ENCODE measurements at regions not wholly inside any gene's neighbourhood (a gene's known extent, or its start where the extent isn't known, plus 50 kb on each side); places are given as distances from the start of the nearest gene placed in this dataset.

DNA sequence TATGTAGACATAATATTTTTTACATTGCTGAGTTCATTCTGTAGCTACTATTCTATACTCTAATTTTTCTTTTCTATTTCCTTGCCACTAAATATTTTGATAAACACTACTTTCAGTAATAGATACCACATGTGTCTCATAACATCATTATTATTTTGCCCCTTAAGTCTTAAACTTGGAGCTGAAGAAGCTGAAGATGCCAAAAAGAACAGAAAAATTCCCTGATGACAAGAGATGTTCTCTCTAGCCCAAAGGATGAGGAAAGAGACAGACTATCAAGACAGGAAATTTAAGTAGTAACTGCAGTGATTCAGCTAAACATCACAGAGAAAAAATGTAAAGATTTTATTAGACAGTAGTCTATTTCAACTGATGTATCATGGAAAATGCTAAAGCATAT is 322.0 kb upstream of the KLHL1 start:
- Histone ChIP-seq H3K4me1 (no peaks in the 10 kb centered on the region), H3K27ac (no peak overlapping the region), H3K9me3 (no peaks in the 10 kb centered on the region), H3K36me3 (no peaks in the 10 kb centered on the region), H3K27me3 (no peaks in the 10 kb centered on the region), H3K4me3 (no peak overlapping the region)
- TF ChIP-seq POLR2AphosphoS5 (IDR thresholded peaks at IDR 0.05; ENCODE audit: insufficient read depth in 1 of 2, low read depth in 1 of 2) (no peak), POLR2A (IDR thresholded peaks at IDR 0.05) (no peak)
- TF ChIP-seq, protein P1, sequence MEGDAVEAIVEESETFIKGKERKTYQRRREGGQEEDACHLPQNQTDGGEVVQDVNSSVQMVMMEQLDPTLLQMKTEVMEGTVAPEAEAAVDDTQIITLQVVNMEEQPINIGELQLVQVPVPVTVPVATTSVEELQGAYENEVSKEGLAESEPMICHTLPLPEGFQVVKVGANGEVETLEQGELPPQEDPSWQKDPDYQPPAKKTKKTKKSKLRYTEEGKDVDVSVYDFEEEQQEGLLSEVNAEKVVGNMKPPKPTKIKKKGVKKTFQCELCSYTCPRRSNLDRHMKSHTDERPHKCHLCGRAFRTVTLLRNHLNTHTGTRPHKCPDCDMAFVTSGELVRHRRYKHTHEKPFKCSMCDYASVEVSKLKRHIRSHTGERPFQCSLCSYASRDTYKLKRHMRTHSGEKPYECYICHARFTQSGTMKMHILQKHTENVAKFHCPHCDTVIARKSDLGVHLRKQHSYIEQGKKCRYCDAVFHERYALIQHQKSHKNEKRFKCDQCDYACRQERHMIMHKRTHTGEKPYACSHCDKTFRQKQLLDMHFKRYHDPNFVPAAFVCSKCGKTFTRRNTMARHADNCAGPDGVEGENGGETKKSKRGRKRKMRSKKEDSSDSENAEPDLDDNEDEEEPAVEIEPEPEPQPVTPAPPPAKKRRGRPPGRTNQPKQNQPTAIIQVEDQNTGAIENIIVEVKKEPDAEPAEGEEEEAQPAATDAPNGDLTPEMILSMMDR (IDR thresholded peaks at IDR 0.05), result no peak
- intact Hi-C loops (cut with DNase I), result no loop called here
- DNase-seq (ENCODE audit: extremely low spot score in 2 of 2), result no peak

DNA sequence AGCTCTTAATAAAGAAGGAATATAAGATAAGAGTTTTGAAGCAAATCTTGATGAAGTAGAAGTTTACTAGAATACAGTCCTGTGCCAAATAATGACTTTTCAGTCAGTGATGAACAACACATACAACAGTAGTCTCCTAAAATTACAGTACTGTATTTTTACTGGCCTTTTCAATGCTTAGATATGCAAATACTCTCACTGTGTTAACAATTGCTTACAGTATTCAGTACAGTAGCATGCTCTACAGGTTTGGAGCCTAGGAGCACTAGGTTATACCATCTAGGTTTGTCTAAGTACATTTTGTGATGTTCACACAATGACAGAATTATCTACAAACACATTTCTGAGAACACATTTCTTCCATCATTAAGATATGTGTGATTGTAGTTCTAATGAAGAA is 316.7 kb upstream of the KLHL1 start:
- no peak for DNase-seq (ENCODE audit: extremely low spot score in 2 of 2)
- Histone ChIP-seq H3K4me1 (no peaks in the 10 kb centered on the region), H3K4me3 (no peak overlapping the region), H3K27me3 (no peaks in the 10 kb centered on the region), H3K36me3 (no peaks in the 10 kb centered on the region), H3K9me3 (no peaks in the 10 kb centered on the region), H3K27ac (no peak overlapping the region)
- intact Hi-C loops (cut with DNase I), result no loop called here
- TF ChIP-seq, protein P1 (IDR thresholded peaks at IDR 0.05), result no peak
- TF ChIP-seq POLR2A (IDR thresholded peaks at IDR 0.05) (no peak), POLR2AphosphoS5 (IDR thresholded peaks at IDR 0.05; ENCODE audit: insufficient read depth in 1 of 2, low read depth in 1 of 2) (no peak)

DNA sequence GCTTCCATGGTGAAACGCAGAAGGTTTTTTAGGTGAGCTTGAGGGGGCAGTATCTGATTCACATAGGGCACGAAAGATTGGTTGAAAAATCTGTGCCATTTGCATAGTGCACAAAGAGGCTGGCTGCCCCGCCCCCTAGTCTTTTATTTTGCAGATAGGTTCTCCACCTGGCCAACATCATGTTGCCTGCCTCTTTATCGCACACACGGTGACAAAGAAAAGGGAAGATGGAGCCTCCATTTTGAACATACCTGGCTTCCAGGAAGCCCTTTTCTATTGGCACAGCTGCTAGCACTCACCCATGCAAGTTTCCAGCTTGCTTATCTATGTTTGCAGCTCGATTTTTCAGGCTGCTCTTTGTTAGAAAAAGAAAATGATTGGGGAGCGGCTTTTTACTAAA is 316.2 kb upstream of the KLHL1 start:
- Histone ChIP-seq H3K27ac (no peak overlapping the region), H3K36me3 (no peaks in the 10 kb centered on the region), H3K4me1 (no peaks in the 10 kb centered on the region), H3K27me3 (no peaks in the 10 kb centered on the region), H3K4me3 (no peak overlapping the region), H3K9me3 (no peaks in the 10 kb centered on the region)
- TF ChIP-seq POLR2AphosphoS5 (IDR thresholded peaks at IDR 0.05; ENCODE audit: insufficient read depth in 1 of 2, low read depth in 1 of 2) (no peak), POLR2A (IDR thresholded peaks at IDR 0.05) (no peak)
- TF ChIP-seq, protein P1 (IDR thresholded peaks at IDR 0.05), result no peak
- intact Hi-C loops (cut with DNase I), result no loop called here
- no peak for DNase-seq (ENCODE audit: extremely low spot score in 2 of 2)

DNA sequence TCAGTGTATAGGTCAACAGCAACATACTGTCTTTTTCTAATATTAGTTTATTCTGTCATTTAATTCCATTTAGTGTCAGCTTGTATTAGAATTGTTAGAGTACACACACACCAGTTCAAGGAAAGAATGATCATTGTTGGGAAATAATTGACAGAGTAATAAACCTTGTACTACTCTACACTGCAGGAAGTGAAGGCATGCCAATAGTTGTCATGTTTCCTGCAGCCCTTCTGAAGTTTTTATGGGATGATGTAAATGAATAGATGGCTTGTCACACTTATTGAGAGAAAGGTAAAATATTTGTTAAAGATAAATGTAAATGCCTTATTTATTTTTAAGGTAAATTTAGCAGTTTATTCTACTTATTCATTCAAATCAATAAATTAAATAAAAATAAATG is 306.9 kb upstream of the KLHL1 start:
- no peak for DNase-seq (ENCODE audit: extremely low spot score in 2 of 2)
- Histone ChIP-seq H3K4me3 (no peak overlapping the region), H3K27ac (no peak overlapping the region), H3K4me1 (no peaks in the 10 kb centered on the region), H3K9me3 (no peaks in the 10 kb centered on the region), H3K27me3 (no peaks in the 10 kb centered on the region), H3K36me3 (no peaks in the 10 kb centered on the region)
- TF ChIP-seq, protein P1 (IDR thresholded peaks at IDR 0.05), result no peak
- TF ChIP-seq POLR2A (IDR thresholded peaks at IDR 0.05), result no peak
- TF ChIP-seq POLR2AphosphoS5 (IDR thresholded peaks at IDR 0.05; ENCODE audit: insufficient read depth in 1 of 2, low read depth in 1 of 2), result no peak
- intact Hi-C loops (cut with DNase I), result no loop called here

DNA sequence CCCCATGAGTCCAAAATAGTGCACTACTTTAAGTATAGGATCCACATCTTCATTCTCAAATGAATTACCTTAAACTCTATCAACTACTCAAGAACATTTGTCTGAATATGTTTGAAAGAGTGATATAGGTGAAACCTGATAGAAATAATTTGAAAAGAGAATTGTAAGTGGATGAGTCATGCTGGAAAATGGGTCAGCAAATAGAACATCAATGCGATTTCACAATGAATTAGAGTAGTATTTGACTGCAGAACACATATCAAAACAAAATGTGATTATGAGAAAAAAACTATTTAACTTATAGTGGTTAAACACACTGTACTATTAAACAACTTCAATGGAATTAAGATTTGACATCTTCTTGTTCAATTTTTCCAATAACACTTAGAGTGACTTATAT is 300.6 kb upstream of the KLHL1 start:
- no peaks in the 10 kb centered on the region for H3K4me1 ChIP-seq
- no peak overlapping the region for H3K4me3 ChIP-seq
- DNase-seq (ENCODE audit: extremely low spot score in 2 of 2), result no peak
- H3K36me3 ChIP-seq, result no peaks in the 10 kb centered on the region
- no peaks in the 10 kb centered on the region for H3K9me3 ChIP-seq
- intact Hi-C loops (cut with DNase I), result no loop called here
- TF ChIP-seq POLR2A (IDR thresholded peaks at IDR 0.05) (no peak), POLR2AphosphoS5 (IDR thresholded peaks at IDR 0.05; ENCODE audit: insufficient read depth in 1 of 2, low read depth in 1 of 2) (no peak)
- TF ChIP-seq, protein P1 (IDR thresholded peaks at IDR 0.05), result no peak
- H3K27me3 ChIP-seq, result no peaks in the 10 kb centered on the region
- H3K27ac ChIP-seq, result no peak overlapping the region
